Gastrocnemius medialis (tissue), 4 donors: ENCODE measurements at regions not wholly inside any gene's neighbourhood (a gene's known extent, or its start where the extent isn't known, plus 50 kb on each side); places are given as distances from the start of the nearest gene placed in this dataset.

Experiments used
- POLR2A ChIP-seq, 2 donors: fragments of 450-650 bp; IDR thresholded peaks; one replicate each; pipeline ENCODE4 v1.6.1; 2017; ENCODE audit warnings: antibody characterized with exemption in 2 of 2, mild to moderate bottlenecking in 2 of 2, moderate library complexity in 2 of 2
- TF ChIP-seq, protein P1 (sequence below), 5 experiments: fragments of 450-650 bp in 3 of 5; fragments of 200-600 bp in 2 of 5; sonication (generic) in 2 of 5; IDR thresholded peaks in 4 of 5; conservative IDR thresholded peaks in 1 of 5; 1 replicate in 4 of 5; 2 replicates in 1 of 5; pipeline ENCODE4 v1.5.1; 2016 to 2019; ENCODE audit warnings: antibody characterized with exemption in 5 of 5, mild to moderate bottlenecking in 3 of 5, moderate library complexity in 3 of 5

DNA sequence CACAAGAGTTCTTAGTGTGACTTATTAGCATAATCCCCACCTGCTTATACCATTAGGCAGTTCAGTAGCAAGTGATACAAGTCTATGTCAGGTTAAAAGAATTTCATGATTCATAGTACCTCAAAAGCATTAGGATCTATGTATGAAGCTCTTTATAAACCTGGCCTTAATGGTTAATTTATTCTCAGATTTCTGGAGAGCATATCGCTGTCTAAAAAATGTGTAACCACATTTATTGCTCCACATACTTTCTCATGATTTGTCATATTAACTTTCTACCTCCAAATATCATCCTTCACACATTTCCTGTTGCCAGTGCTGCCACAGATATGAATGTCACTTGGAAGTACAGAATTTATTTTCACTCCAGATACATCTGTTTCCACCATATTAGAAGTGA lies 332.8 kb upstream of the MAP2 start:
- TF ChIP-seq, protein P1, sequence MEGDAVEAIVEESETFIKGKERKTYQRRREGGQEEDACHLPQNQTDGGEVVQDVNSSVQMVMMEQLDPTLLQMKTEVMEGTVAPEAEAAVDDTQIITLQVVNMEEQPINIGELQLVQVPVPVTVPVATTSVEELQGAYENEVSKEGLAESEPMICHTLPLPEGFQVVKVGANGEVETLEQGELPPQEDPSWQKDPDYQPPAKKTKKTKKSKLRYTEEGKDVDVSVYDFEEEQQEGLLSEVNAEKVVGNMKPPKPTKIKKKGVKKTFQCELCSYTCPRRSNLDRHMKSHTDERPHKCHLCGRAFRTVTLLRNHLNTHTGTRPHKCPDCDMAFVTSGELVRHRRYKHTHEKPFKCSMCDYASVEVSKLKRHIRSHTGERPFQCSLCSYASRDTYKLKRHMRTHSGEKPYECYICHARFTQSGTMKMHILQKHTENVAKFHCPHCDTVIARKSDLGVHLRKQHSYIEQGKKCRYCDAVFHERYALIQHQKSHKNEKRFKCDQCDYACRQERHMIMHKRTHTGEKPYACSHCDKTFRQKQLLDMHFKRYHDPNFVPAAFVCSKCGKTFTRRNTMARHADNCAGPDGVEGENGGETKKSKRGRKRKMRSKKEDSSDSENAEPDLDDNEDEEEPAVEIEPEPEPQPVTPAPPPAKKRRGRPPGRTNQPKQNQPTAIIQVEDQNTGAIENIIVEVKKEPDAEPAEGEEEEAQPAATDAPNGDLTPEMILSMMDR (IDR thresholded peaks at IDR 0.05 in 4 of 5, conservative IDR thresholded peaks at IDR 0.05 in 1 of 5) = no peak
- TF ChIP-seq POLR2A (IDR thresholded peaks at IDR 0.05) = no peak
